ENCODE measurements at regions not wholly inside any gene's neighbourhood (a gene's known extent, or its start where the extent isn't known, plus 50 kb on each side); places are given as distances from the start of the nearest gene placed in this dataset.

DNA sequence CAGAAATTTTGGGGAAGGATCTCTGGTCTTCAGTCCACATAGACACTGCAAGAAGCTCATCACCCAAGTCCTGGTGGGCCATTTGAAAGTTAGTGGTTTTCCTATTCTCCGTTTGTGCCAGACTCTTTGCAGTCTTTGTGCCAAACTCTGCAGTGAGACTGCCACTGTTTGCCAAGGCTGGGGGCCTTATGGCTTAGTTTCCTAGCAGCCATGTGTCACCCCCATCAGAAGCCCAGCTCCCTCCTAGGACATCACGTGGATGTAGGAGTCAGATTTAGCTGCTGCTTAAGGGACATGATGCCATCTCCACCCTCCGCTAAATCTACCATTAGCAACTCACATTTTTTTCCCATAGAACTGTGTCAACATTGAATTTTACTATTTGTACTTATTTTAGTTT lies 220.0 kb downstream of the C11orf91 start:
- H4K20me1 ChIP-seq (ENCODE audit: insufficient read depth, low read length): no peaks in the 10 kb centered on the region
- TF ChIP-seq, protein P1, sequence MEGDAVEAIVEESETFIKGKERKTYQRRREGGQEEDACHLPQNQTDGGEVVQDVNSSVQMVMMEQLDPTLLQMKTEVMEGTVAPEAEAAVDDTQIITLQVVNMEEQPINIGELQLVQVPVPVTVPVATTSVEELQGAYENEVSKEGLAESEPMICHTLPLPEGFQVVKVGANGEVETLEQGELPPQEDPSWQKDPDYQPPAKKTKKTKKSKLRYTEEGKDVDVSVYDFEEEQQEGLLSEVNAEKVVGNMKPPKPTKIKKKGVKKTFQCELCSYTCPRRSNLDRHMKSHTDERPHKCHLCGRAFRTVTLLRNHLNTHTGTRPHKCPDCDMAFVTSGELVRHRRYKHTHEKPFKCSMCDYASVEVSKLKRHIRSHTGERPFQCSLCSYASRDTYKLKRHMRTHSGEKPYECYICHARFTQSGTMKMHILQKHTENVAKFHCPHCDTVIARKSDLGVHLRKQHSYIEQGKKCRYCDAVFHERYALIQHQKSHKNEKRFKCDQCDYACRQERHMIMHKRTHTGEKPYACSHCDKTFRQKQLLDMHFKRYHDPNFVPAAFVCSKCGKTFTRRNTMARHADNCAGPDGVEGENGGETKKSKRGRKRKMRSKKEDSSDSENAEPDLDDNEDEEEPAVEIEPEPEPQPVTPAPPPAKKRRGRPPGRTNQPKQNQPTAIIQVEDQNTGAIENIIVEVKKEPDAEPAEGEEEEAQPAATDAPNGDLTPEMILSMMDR (IDR thresholded peaks at IDR 0.05): no peak
- H3K27ac ChIP-seq (ENCODE audit: low read depth in 1 of 2, low read length in 2 of 2): no peak overlapping the region
- Mint-ChIP-seq H3K9me3 (no peaks in the 10 kb centered on the region), H3K27me3 (ENCODE audit: low read depth in 3 of 3) (peaks cover 14 to 20% (median 19%) of the 10 kb centered on the region in 3 donors), H3K4me3 (no peak overlapping the region), H3K4me1 (no peaks in the 10 kb centered on the region), H3K36me3 (no peaks in the 10 kb centered on the region), H3K27ac (no peak overlapping the region)
- no peak for DNase-seq
- no peak overlapping the region for H3K4me2 ChIP-seq (replicated peaks; ENCODE audit: extremely low read depth, low read length, poor library complexity, severe bottlenecking)
- H3K27me3 ChIP-seq (ENCODE audit: control insufficient read depth in 2 of 2, insufficient read depth in 2 of 2, low read length in 2 of 2): peaks cover 0 to 4% of the 10 kb centered on the region in 2 donors
- 67% methylated on average over 1 of the region's 3 CpGs for WGBS (ENCODE audit: insufficient coverage)
- intact Hi-C loops (cut with micrococcal nuclease): no loop called here
- no peaks in the 10 kb centered on the region for H3K36me3 ChIP-seq (replicated peaks in 1 of 2; ENCODE audit: control insufficient read depth in 1 of 2, insufficient read depth in 2 of 2, low read length in 2 of 2)
- H2AFZ ChIP-seq (ENCODE audit: insufficient read depth, low read depth, low read length, poor library complexity, severe bottlenecking): no peak overlapping the region
- no peaks in the 10 kb centered on the region for H3K79me2 ChIP-seq (ENCODE audit: insufficient read depth, low read length)
- no peak overlapping the region for H3K9ac ChIP-seq (ENCODE audit: insufficient read depth, low read length, poor library complexity, severe bottlenecking)
- H3K9me3 ChIP-seq (replicated peaks in 1 of 2; ENCODE audit: control insufficient read depth in 1 of 2, insufficient read depth in 1 of 2, low read length in 2 of 2): no peaks in the 10 kb centered on the region
- H3K4me1 ChIP-seq (ENCODE audit: control insufficient read depth in 1 of 2, insufficient read depth in 2 of 2, low read length in 2 of 2): no peaks in the 10 kb centered on the region
- H3K4me3 ChIP-seq (replicated peaks in 1 of 3; ENCODE audit: low read depth in 2 of 3, low read length in 3 of 3): no peak overlapping the region

GRCh38 chr11:33479231-33479630 lies 221.4 kb downstream of the C11orf91 start:
- no peak overlapping the region for H3K9ac ChIP-seq (ENCODE audit: insufficient read depth, low read length, poor library complexity, severe bottlenecking)
- intact Hi-C loops (cut with micrococcal nuclease): no loop called here
- peaks cover 0 to 4% of the 10 kb centered on the region in 2 donors for H3K27me3 ChIP-seq (ENCODE audit: control insufficient read depth in 2 of 2, insufficient read depth in 2 of 2, low read length in 2 of 2)
- H3K79me2 ChIP-seq (ENCODE audit: insufficient read depth, low read length): no peaks in the 10 kb centered on the region
- Mint-ChIP-seq H3K36me3 (no peaks in the 10 kb centered on the region), H3K27ac (no peak overlapping the region), H3K9me3 (no peaks in the 10 kb centered on the region), H3K27me3 (ENCODE audit: low read depth in 3 of 3) (peaks cover 15 to 21% (median 19%) of the 10 kb centered on the region in 3 donors), H3K4me3 (no peak overlapping the region), H3K4me1 (no peaks in the 10 kb centered on the region)
- no peak overlapping the region for H2AFZ ChIP-seq (ENCODE audit: insufficient read depth, low read depth, low read length, poor library complexity, severe bottlenecking)
- H3K9me3 ChIP-seq (replicated peaks in 1 of 2; ENCODE audit: control insufficient read depth in 1 of 2, insufficient read depth in 1 of 2, low read length in 2 of 2): no peaks in the 10 kb centered on the region
- 95% methylated on average over 2 of the region's 3 CpGs for WGBS (ENCODE audit: insufficient coverage)
- H3K4me2 ChIP-seq (replicated peaks; ENCODE audit: extremely low read depth, low read length, poor library complexity, severe bottlenecking): no peak overlapping the region
- H3K27ac ChIP-seq (ENCODE audit: low read depth in 1 of 2, low read length in 2 of 2): no peak overlapping the region
- H3K4me3 ChIP-seq (replicated peaks in 1 of 3; ENCODE audit: low read depth in 2 of 3, low read length in 3 of 3): no peak overlapping the region
- no peaks in the 10 kb centered on the region for H3K36me3 ChIP-seq (replicated peaks in 1 of 2; ENCODE audit: control insufficient read depth in 1 of 2, insufficient read depth in 2 of 2, low read length in 2 of 2)
- no peaks in the 10 kb centered on the region for H4K20me1 ChIP-seq (ENCODE audit: insufficient read depth, low read length)
- no peaks in the 10 kb centered on the region for H3K4me1 ChIP-seq (ENCODE audit: control insufficient read depth in 1 of 2, insufficient read depth in 2 of 2, low read length in 2 of 2)
- no peak for DNase-seq
- TF ChIP-seq, protein P1 (IDR thresholded peaks at IDR 0.05): no peak
